SK-N-SH (cell line): ENCODE measurements at regions not wholly inside any gene's neighbourhood (a gene's known extent, or its start where the extent isn't known, plus 50 kb on each side); places are given as distances from the start of the nearest gene placed in this dataset.

Experiments
- CTCF ChIA-PET: fragments of 300-600, 350-600 bp; formaldehyde crosslinking; extraction: SDS; loops from one replicate; lab custom pipeline; 2021; lab: Yijun Ruan, JAX
- POLR2A ChIA-PET: fragments of 350-600 bp; sonication (Branson Sonifier 250); formaldehyde crosslinking; extraction: SDS; loops from one replicate; lab custom pipeline; 2020; ENCODE audit warnings: antibody characterized with exemption, inconsistent platforms; lab: Yijun Ruan, JAX
- DNase-seq: peaks from one replicate; pipeline ENCODE4 v3.0.0; 2012
- H2AFZ ChIP-seq: fragments of 200-600 bp; sonication (generic); 2 replicates; pipeline ENCODE4 v1.8.1; 2016; ENCODE audit warnings: antibody characterized with exemption, mild to moderate bottlenecking, low read depth
- H3F3A ChIP-seq: fragments of 200-600 bp; sonication (generic); replicated peaks from 2 replicates; pipeline ENCODE3; 2016; ENCODE audit warnings: antibody characterized with exemption, mild to moderate bottlenecking; ENCODE audit not compliant: insufficient read depth
- H3K27ac ChIP-seq, 2 experiments: fragments of 200-500 bp in 1 of 2; fragments of 200-600 bp in 1 of 2; sonication (Bioruptor generic) in 1 of 2; sonication (generic), shearing (Covaris generic) in 1 of 2; 2 replicates each; pipeline versions ENCODE4 v1.5.1 to v1.6.1; 2014 to 2016; ENCODE audit warnings: low read depth in 2 of 2, inconsistent platforms in 1 of 2, low read length in 1 of 2, mild to moderate bottlenecking in 1 of 2, mixed read lengths in 1 of 2
- H3K27me3 ChIP-seq: fragments of 200-600 bp; sonication (generic), shearing (Covaris generic); 2 replicates; pipeline ENCODE4 v1.6.1; 2016; ENCODE audit warnings: mixed run types; ENCODE audit not compliant: insufficient read depth
- H3K36me3 ChIP-seq, 2 experiments: fragments of 200-500 bp in 1 of 2; fragments of 200-600 bp in 1 of 2; sonication (Bioruptor generic) in 1 of 2; sonication (generic) in 1 of 2; replicated peaks in 1 of 2; 2 replicates each; pipeline versions ENCODE3 to v1.5.1; 2014 to 2016; ENCODE audit warnings: low read length in 1 of 2, mild to moderate bottlenecking in 1 of 2; ENCODE audit not compliant: insufficient read depth in 2 of 2, control insufficient read depth in 1 of 2
- H3K4me1 ChIP-seq, 2 experiments: fragments of 200-500 bp in 1 of 2; fragments of 200-600 bp in 1 of 2; sonication (Bioruptor generic) in 1 of 2; sonication (generic), shearing (Covaris generic) in 1 of 2; 2 replicates each; pipeline versions ENCODE4 v1.5.1 to v1.6.1; 2014 to 2016; ENCODE audit warnings: low read depth in 1 of 2, low read length in 1 of 2, mixed run types in 1 of 2; ENCODE audit not compliant: insufficient read depth in 2 of 2, control insufficient read depth in 1 of 2
- H3K4me2 ChIP-seq: fragments of 200-600 bp; sonication (generic), shearing (Covaris generic); 2 replicates; pipeline ENCODE4 v1.6.1; 2017; ENCODE audit warnings: mixed run types
- H3K4me3 ChIP-seq, 2 experiments: fragments of 200-500 bp in 1 of 2; fragments of 200-600 bp in 1 of 2; sonication (Bioruptor generic) in 1 of 2; sonication (generic), shearing (Covaris generic) in 1 of 2; 2 replicates each; pipeline versions ENCODE4 v1.5.1 to v1.8.1; 2014 to 2016; ENCODE audit warnings: low read depth in 2 of 2, inconsistent platforms in 1 of 2, low read length in 1 of 2, mild to moderate bottlenecking in 1 of 2, mixed read lengths in 1 of 2, moderate library complexity in 1 of 2
- H3K79me2 ChIP-seq: fragments of 200-600 bp; sonication (generic); 2 replicates; pipeline ENCODE4 v1.8.1; 2017; ENCODE audit warnings: mild to moderate bottlenecking; ENCODE audit not compliant: insufficient read depth
- H3K9ac ChIP-seq: fragments of 200-600 bp; sonication (generic); 2 replicates; pipeline ENCODE4 v1.6.1; 2017; ENCODE audit warnings: mixed run types
- H3K9me2 ChIP-seq: fragments of 200-600 bp; sonication (generic); 2 replicates; pipeline ENCODE4 v1.6.1; 2017; ENCODE audit warnings: mixed run types
- H3K9me3 ChIP-seq: fragments of 200-600 bp; sonication (generic); 2 replicates; pipeline ENCODE4 v1.6.1; 2017; ENCODE audit warnings: mixed run types, mild to moderate bottlenecking, moderate library complexity
- H4K20me1 ChIP-seq: fragments of 200-600 bp; sonication (generic); 2 replicates; pipeline ENCODE4 v1.6.1; 2017; ENCODE audit warnings: mild to moderate bottlenecking, mixed run types; ENCODE audit not compliant: insufficient read depth
- EZH2phosphoT487 ChIP-seq: fragments of 200-600 bp; sonication (generic); IDR thresholded peaks from 2 replicates; pipeline ENCODE4 v1.6.1; 2017; ENCODE audit warnings: low read depth, mixed run types, mild to moderate bottlenecking, antibody characterized with exemption, moderate library complexity, borderline replicate concordance
- FOSL2 ChIP-seq: IDR thresholded peaks from 2 replicates; pipeline ENCODE4 v1.4.0; 2012; ENCODE audit warnings: low read depth, mild to moderate bottlenecking, moderate library complexity, borderline replicate concordance
- FOXJ3 ChIP-seq: sonication (generic); formaldehyde crosslinking; IDR thresholded peaks from 2 replicates; pipeline ENCODE4 v1.5.1; 2020; ENCODE audit warnings: mild to moderate bottlenecking, missing genetic modification reagents
- GATA2 ChIP-seq: sonication (generic); formaldehyde crosslinking; IDR thresholded peaks from 2 replicates; pipeline ENCODE4 v1.5.0; 2020; ENCODE audit warnings: mild to moderate bottlenecking, missing genetic modification reagents
- JUND ChIP-seq: IDR thresholded peaks from 2 replicates; pipeline ENCODE4 v1.4.0; 2012
- MEF2A ChIP-seq: IDR thresholded peaks from 2 replicates; pipeline ENCODE4 v1.4.0; 2012; ENCODE audit warnings: low read depth, borderline replicate concordance
- MXI1 ChIP-seq: IDR thresholded peaks from 2 replicates; pipeline ENCODE4 v1.6.1; 2012; ENCODE audit warnings: mild to moderate bottlenecking, low read depth, low read length, improper control_type of control experiment
- NFIC ChIP-seq: IDR thresholded peaks from 2 replicates; pipeline ENCODE4 v1.4.0; 2012; ENCODE audit warnings: borderline replicate concordance
- NRF1 ChIP-seq: IDR thresholded peaks from 2 replicates; pipeline ENCODE4 v1.6.1; 2012; ENCODE audit warnings: low read depth, mild to moderate bottlenecking, low read length
- POLR2AphosphoS5 ChIP-seq: IDR thresholded peaks from 2 replicates; pipeline ENCODE4 v1.6.1; 2012; ENCODE audit warnings: low read depth, low read length
- RAD21 ChIP-seq: IDR thresholded peaks from 2 replicates; pipeline ENCODE4 v1.6.1; 2012; ENCODE audit warnings: mild to moderate bottlenecking, low read length
- RCOR1 ChIP-seq: fragments of 150-350 bp; IDR thresholded peaks from 2 replicates; pipeline ENCODE4 v1.6.1; 2017; ENCODE audit warnings: antibody characterized with exemption, low read length
- RFX5 ChIP-seq: IDR thresholded peaks from 2 replicates; pipeline ENCODE4 v1.6.1; 2012; ENCODE audit warnings: mild to moderate bottlenecking, improper control_type of control experiment, low read length
- SMC3 ChIP-seq: IDR thresholded peaks from 2 replicates; pipeline ENCODE4 v1.6.1; 2012; ENCODE audit warnings: low read depth, low read length, improper control_type of control experiment
- TAF1 ChIP-seq: IDR thresholded peaks from 2 replicates; pipeline ENCODE4 v1.6.1; 2012; ENCODE audit warnings: low read depth, mild to moderate bottlenecking, low read length, moderate library complexity, borderline replicate concordance
- TEAD4 ChIP-seq: IDR thresholded peaks from 2 replicates; pipeline ENCODE4 v1.4.0; 2012; ENCODE audit warnings: mild to moderate bottlenecking, borderline replicate concordance; ENCODE audit not compliant: insufficient read depth
- WGBS: methylation state at CpG from one replicate; pipeline ENCODE4 v1.1.6; 2017; ENCODE audit warnings: low lambda C conversion rate; 5-methylcytosine and 5-hydroxymethylcytosine counted together
- TF ChIP-seq, protein P1 (sequence below): IDR thresholded peaks from 2 replicates; pipeline ENCODE4 v1.6.1; 2012; ENCODE audit warnings: mild to moderate bottlenecking, low read depth, low read length, moderate library complexity
- TF ChIP-seq, protein P2 (sequence below): IDR thresholded peaks from 2 replicates; pipeline ENCODE4; 2012
- TF ChIP-seq, protein P3 (sequence below): fragments of 200-600 bp; sonication (generic); IDR thresholded peaks from 2 replicates; pipeline ENCODE4 v1.6.1; 2017; ENCODE audit warnings: antibody characterized with exemption, mild to moderate bottlenecking, moderate library complexity

DNA sequence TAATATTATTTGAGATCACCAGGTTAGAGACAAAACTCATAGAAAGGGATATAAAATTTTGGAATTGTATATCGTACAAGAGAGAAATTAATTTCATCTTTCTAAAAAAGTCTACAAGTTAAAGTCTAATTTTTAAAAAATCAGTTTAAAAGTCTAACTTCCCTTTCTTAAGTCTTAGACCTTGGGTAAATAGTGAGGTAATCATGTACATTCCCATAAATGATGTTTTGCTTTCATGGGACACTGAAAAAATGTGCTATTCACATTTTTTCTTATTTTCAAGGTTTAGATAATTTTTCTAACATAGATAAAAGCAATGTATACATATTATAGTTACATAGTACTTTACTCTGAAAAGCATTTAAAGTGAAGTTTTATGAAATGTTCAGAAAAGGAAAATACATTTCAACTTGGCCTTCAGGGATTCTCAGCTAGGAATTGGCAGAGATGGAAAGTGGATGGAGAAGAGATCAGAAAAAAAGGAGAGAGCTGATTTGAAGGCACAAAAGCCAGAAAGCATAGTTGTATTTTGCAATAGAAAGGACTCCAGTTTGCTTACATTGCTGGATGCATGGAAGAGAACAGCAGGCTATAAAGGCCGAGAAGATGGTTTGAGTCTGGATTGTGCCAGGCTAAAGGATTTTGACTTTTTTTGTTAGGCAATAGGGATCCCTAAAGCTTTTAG, 194.0 kb downstream of the CASP12 start:
- H3K79me2 ChIP-seq, result no peaks in the 10 kb centered on the region
- H3K4me2 ChIP-seq, result no peak overlapping the region
- no peaks in the 10 kb centered on the region for H3K36me3 ChIP-seq
- H3K4me3 ChIP-seq, result no peak overlapping the region
- no peak overlapping the region for H3K27ac ChIP-seq
- H3K27me3 ChIP-seq, result no peaks in the 10 kb centered on the region
- no peak for DNase-seq
- no peak overlapping the region for H3K9ac ChIP-seq
- H3K9me3 ChIP-seq, result no peaks in the 10 kb centered on the region
- no peaks in the 10 kb centered on the region for H4K20me1 ChIP-seq
- H2AFZ ChIP-seq, result no peak overlapping the region
- peaks cover 3 to 5% of the 10 kb centered on the region in 2 experiments; a peak in 3 of 4 replicates for H3K4me1 ChIP-seq
- H3K9me2 ChIP-seq, result no peaks in the 10 kb centered on the region
- ChIA-PET POLR2A (no interaction called here), CTCF (no interaction called here)
- peaks cover 5% of the 10 kb centered on the region for H3F3A ChIP-seq
- 98% methylated on average over 2 of the region's 2 CpGs for WGBS
- TF ChIP-seq FOXJ3 (CRISPR knock-in tag) (no peak), EZH2phosphoT487 (no peak)
- TF ChIP-seq, protein P1, sequence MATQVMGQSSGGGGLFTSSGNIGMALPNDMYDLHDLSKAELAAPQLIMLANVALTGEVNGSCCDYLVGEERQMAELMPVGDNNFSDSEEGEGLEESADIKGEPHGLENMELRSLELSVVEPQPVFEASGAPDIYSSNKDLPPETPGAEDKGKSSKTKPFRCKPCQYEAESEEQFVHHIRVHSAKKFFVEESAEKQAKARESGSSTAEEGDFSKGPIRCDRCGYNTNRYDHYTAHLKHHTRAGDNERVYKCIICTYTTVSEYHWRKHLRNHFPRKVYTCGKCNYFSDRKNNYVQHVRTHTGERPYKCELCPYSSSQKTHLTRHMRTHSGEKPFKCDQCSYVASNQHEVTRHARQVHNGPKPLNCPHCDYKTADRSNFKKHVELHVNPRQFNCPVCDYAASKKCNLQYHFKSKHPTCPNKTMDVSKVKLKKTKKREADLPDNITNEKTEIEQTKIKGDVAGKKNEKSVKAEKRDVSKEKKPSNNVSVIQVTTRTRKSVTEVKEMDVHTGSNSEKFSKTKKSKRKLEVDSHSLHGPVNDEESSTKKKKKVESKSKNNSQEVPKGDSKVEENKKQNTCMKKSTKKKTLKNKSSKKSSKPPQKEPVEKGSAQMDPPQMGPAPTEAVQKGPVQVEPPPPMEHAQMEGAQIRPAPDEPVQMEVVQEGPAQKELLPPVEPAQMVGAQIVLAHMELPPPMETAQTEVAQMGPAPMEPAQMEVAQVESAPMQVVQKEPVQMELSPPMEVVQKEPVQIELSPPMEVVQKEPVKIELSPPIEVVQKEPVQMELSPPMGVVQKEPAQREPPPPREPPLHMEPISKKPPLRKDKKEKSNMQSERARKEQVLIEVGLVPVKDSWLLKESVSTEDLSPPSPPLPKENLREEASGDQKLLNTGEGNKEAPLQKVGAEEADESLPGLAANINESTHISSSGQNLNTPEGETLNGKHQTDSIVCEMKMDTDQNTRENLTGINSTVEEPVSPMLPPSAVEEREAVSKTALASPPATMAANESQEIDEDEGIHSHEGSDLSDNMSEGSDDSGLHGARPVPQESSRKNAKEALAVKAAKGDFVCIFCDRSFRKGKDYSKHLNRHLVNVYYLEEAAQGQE, result no peak

DNA sequence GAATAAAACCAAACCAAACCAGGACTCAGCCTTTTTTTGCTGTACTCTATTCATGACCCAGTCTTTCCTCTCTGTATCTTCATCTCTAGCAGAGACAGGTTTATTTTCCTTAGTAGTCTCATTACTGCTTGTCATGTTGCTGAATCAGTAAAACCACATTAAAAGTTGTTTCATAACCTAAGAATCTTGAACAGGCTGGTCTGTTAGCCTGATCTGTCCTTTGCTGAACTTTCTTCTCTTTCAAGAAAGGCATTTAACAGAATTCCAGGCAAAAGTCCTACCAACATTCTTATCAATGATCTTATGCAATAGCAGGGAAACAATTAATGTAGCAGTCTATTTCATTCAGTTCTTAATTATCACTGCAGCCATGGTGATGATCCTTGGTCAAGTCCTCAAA, 197.7 kb downstream of the CASP12 start:
- H3K27me3 ChIP-seq, result no peaks in the 10 kb centered on the region
- no peak for DNase-seq

More for the DNA sequence above, 197.7 kb downstream of the CASP12 start:
- Histone ChIP-seq H3F3A (peaks cover 5% of the 10 kb centered on the region), H3K9ac (no peak overlapping the region), H3K9me2 (no peaks in the 10 kb centered on the region), H2AFZ (peak overlapping the region; percentile 8; the same call in 1 of the 2 replicates), H3K36me3 (no peaks in the 10 kb centered on the region), H4K20me1 (no peaks in the 10 kb centered on the region), H3K4me3 (no peak overlapping the region), H3K79me2 (no peaks in the 10 kb centered on the region), H3K4me1 (peaks cover 0 to 3% of the 10 kb centered on the region in 2 experiments; a peak in 1 of 4 replicates), H3K27ac (peak overlapping the region in 1 of 2 experiments; percentile 16; a peak in 1 of 4 replicates), H3K4me2 (no peak overlapping the region), H3K9me3 (no peaks in the 10 kb centered on the region)
- ChIA-PET POLR2A (no interaction called here), CTCF (interaction anchor here (1.4 kb wide), 1 partner anchor 1018 kb away, joined by 4 read pairs; no protein-coding TSS in a partner anchor)
- TF ChIP-seq TEAD4, result no peak
- TF ChIP-seq TAF1, result no peak
- TF ChIP-seq RAD21, result no peak
- TF ChIP-seq NRF1, result no peak
- TF ChIP-seq EZH2phosphoT487, result no peak
- TF ChIP-seq, protein P2, sequence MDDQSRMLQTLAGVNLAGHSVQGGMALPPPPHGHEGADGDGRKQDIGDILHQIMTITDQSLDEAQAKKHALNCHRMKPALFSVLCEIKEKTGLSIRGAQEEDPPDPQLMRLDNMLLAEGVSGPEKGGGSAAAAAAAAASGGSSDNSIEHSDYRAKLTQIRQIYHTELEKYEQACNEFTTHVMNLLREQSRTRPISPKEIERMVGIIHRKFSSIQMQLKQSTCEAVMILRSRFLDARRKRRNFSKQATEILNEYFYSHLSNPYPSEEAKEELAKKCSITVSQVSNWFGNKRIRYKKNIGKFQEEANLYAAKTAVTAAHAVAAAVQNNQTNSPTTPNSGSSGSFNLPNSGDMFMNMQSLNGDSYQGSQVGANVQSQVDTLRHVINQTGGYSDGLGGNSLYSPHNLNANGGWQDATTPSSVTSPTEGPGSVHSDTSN, result peak; percentile 21; the same call in 1 of the 2 replicates
- TF ChIP-seq NFIC, result no peak
- TF ChIP-seq, protein P3, sequence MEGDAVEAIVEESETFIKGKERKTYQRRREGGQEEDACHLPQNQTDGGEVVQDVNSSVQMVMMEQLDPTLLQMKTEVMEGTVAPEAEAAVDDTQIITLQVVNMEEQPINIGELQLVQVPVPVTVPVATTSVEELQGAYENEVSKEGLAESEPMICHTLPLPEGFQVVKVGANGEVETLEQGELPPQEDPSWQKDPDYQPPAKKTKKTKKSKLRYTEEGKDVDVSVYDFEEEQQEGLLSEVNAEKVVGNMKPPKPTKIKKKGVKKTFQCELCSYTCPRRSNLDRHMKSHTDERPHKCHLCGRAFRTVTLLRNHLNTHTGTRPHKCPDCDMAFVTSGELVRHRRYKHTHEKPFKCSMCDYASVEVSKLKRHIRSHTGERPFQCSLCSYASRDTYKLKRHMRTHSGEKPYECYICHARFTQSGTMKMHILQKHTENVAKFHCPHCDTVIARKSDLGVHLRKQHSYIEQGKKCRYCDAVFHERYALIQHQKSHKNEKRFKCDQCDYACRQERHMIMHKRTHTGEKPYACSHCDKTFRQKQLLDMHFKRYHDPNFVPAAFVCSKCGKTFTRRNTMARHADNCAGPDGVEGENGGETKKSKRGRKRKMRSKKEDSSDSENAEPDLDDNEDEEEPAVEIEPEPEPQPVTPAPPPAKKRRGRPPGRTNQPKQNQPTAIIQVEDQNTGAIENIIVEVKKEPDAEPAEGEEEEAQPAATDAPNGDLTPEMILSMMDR, result no peak
- no peak for TF ChIP-seq JUND
- peak; percentile 24; the same call in 1 of the 2 replicates for TF ChIP-seq FOSL2
- TF ChIP-seq MXI1, result no peak
- TF ChIP-seq RCOR1, result no peak
- no peak for TF ChIP-seq SMC3
- no peak for TF ChIP-seq MEF2A
- no peak for TF ChIP-seq RFX5
- no peak for TF ChIP-seq POLR2AphosphoS5
- no peak for TF ChIP-seq GATA2 (CRISPR knock-in tag)
